Thoracic aorta (tissue), 2 donors: ENCODE measurements at regions not wholly inside any gene's neighbourhood (a gene's known extent, or its start where the extent isn't known, plus 50 kb on each side); places are given as distances from the start of the nearest gene placed in this dataset.
"Not testable (repeated sequence)": the region's sequence is repeated elsewhere in the genome, so short reads cannot be mapped to it uniquely, and the experiment has no call there.

Experiments
- ATAC-seq: fragments of 150-250 bp; one replicate; pipeline ENCODE4 v1.8.0; 2017; ENCODE audit warnings: low read depth; ENCODE audit not compliant: insufficient number of reproducible peaks, low FRiP score
- DNase-seq: peaks from one replicate; pipeline ENCODE4 v3.0.0-alpha.2; 2020; ENCODE audit warnings: low spot score
- H3K27ac ChIP-seq, 2 donors: fragments of 200-600 bp; sonication (generic); 1 replicate in 1 of 2; 2 replicates in 1 of 2; pipeline ENCODE4 v1.5.1; 2016; ENCODE audit warnings: mild to moderate bottlenecking in 2 of 2, moderate library complexity in 2 of 2
- H3K27me3 ChIP-seq: fragments of 200-600 bp; sonication (generic); replicated peaks from 2 replicates; pipeline ENCODE4 v1.6.0; 2016; ENCODE audit warnings: mild to moderate bottlenecking; ENCODE audit not compliant: insufficient read depth
- H3K36me3 ChIP-seq: fragments of 200-600 bp; sonication (generic); one replicate; pipeline ENCODE4 v1.5.1; 2016
- H3K4me1 ChIP-seq, 2 donors: fragments of 200-600 bp; sonication (generic); 1 replicate in 1 of 2; 2 replicates in 1 of 2; pipeline versions ENCODE4 v1.5.1 to v1.6.0; 2016; ENCODE audit warnings: low read depth in 2 of 2, mild to moderate bottlenecking in 1 of 2; ENCODE audit not compliant: control insufficient read depth in 1 of 2
- H3K4me3 ChIP-seq: fragments of 200-600 bp; sonication (generic); 2 replicates; pipeline ENCODE4 v1.5.1; 2016; ENCODE audit warnings: mild to moderate bottlenecking
- H3K9me3 ChIP-seq: fragments of 200-600 bp; sonication (generic); 2 replicates; pipeline ENCODE4 v1.5.1; 2016
- TF ChIP-seq, protein P1 (sequence below): fragments of 200-600 bp; sonication (generic); IDR thresholded peaks from one replicate; pipeline ENCODE4 v1.5.1; 2019; ENCODE audit warnings: antibody characterized with exemption

DNA sequence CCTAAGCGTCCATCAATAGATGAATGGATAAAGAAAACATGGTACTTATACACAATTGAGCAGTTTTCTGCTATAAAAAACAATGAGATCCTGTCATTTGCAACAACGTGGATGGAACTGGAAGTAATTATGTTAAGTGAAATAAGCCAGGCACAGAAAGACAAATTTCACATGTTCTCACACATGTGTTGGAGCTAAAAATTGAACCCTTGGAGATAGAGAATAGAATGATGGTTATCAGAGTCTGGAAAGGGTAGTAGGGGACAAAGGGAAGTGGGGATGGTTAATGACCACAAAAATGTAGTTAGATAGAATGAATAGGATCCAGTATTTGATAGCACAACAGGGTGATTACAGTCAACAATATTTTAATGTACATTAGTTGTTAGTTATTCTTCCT is 1033.5 kb downstream of the HACE1 start:
- H3K4me3 ChIP-seq, result no peak overlapping the region
- TF ChIP-seq, protein P1, sequence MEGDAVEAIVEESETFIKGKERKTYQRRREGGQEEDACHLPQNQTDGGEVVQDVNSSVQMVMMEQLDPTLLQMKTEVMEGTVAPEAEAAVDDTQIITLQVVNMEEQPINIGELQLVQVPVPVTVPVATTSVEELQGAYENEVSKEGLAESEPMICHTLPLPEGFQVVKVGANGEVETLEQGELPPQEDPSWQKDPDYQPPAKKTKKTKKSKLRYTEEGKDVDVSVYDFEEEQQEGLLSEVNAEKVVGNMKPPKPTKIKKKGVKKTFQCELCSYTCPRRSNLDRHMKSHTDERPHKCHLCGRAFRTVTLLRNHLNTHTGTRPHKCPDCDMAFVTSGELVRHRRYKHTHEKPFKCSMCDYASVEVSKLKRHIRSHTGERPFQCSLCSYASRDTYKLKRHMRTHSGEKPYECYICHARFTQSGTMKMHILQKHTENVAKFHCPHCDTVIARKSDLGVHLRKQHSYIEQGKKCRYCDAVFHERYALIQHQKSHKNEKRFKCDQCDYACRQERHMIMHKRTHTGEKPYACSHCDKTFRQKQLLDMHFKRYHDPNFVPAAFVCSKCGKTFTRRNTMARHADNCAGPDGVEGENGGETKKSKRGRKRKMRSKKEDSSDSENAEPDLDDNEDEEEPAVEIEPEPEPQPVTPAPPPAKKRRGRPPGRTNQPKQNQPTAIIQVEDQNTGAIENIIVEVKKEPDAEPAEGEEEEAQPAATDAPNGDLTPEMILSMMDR, result no peak
- no peaks in the 10 kb centered on the region for H3K27me3 ChIP-seq
- H3K9me3 ChIP-seq, result no peaks in the 10 kb centered on the region
- H3K4me1 ChIP-seq, result no peaks in the 10 kb centered on the region
- DNase-seq (no peak), ATAC-seq (no peak)
- no peaks in the 10 kb centered on the region for H3K36me3 ChIP-seq
- H3K27ac ChIP-seq, result no peak overlapping the region

DNA sequence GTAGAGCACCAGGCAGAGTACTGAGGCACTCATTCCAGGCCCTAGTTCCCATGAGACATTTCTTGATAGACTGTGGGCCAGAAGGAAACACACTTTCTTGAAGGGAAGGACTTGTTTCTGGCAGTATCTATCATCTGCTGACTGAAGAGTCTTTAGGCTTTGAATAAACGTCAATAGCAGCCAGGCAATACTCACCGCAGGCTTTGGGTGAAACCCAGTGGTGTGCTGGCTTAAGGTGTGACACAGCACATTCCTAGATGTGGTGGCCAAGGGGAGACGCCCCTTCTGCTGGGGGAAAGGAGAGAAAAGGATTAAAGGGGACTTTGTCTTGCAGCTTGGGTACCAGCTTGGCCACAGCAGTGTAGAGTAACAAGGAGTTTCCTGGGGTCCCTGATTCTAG is 1039.6 kb downstream of the HACE1 start:
- H3K27ac ChIP-seq, result no peak overlapping the region
- no peak for DNase-seq
- TF ChIP-seq, protein P1, result no peak

DNA sequence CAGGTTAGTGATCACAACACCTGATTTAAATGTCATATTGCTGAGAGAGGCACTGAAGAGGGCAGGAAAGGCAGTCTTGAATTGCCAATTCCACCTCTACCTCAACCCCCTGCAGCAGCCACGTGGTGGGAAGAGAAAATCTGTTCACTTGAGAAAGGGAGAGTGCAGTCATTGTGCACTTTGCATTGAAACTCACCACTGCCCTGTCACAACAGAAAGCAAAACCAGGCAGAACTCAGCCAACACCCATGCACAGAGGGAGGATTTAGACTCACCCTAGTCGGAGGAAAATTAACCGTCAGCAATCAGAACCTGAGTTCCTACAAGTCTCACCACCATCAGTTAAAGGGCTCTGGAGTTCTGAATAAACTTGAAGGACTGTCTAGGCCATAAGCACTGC is 1040.2 kb downstream of the HACE1 start:
- Histone ChIP-seq H3K36me3 (no peaks in the 10 kb centered on the region), H3K27me3 (no peaks in the 10 kb centered on the region), H3K9me3 (no peaks in the 10 kb centered on the region), H3K27ac (no peak overlapping the region), H3K4me3 (no peak overlapping the region), H3K4me1 (no peaks in the 10 kb centered on the region)
- ATAC-seq, result no peak
- DNase-seq, result no peak
- TF ChIP-seq, protein P1, result no peak

More for the DNA sequence above, 1039.6 kb downstream of the HACE1 start:
- Histone ChIP-seq H3K27me3 (no peaks in the 10 kb centered on the region), H3K36me3 (no peaks in the 10 kb centered on the region), H3K9me3 (no peaks in the 10 kb centered on the region), H3K4me1 (no peaks in the 10 kb centered on the region), H3K4me3 (no peak overlapping the region)
- no peak for ATAC-seq

DNA sequence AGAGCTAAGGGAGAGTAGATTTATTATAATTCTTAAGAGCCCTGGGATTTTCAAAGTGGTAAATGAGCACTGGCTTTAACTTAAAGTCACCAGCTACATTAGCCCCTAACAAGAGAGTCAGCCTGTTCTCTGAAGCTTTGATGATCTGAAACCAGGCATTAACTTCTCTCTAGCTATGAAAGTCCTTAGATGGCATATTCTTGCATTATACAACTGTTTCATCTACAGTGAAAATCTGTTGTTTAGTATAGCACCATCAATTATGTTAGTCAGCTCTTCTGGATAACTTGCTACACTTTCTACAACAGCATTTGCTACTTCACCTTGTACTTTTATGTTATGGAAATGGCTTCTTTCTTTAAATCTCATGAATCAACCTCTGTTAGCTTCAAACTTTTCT is 1046.7 kb downstream of the HACE1 start:
- H3K4me1 ChIP-seq, result no peaks in the 10 kb centered on the region
- H3K27ac ChIP-seq, result no peak overlapping the region
- no peaks in the 10 kb centered on the region for H3K9me3 ChIP-seq
- TF ChIP-seq, protein P1, result no peak
- ATAC-seq (no peak), DNase-seq (no peak)
- H3K4me3 ChIP-seq, result no peak overlapping the region
- H3K36me3 ChIP-seq, result no peaks in the 10 kb centered on the region
- no peaks in the 10 kb centered on the region for H3K27me3 ChIP-seq

DNA sequence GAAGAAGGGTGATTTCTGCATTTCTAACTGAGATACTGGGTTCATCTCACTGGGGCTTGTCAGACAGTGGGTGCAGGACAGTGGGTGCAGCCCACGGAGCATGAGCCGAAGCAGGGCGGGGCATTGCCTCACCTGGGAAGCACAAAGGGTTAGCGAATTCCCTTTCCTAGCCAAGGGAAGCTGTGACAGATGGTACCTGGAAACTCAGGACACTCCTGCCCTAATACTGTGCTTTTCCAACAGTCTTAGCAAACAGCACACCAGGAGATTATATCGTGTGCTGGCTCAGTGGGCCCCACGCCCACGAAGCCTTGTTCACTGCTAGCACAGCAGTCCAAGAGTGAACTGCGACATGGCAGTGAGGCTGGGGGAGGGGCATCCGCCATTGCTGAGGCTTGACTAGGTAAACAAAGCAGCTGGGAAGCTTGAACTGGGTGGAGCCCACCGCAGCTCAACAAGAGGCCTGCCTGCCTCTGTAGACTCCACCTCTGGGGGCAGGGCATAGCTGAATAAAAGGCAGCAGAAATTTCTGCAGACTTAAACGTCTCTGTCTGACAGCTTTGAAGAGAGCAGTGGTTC is 1057.7 kb downstream of the HACE1 start:
- H3K27me3 ChIP-seq, H3K9me3 ChIP-seq, ATAC-seq, H3K4me3 ChIP-seq, DNase-seq, H3K36me3 ChIP-seq, H3K27ac ChIP-seq, H3K4me1 ChIP-seq: not testable (repeated sequence)

DNA sequence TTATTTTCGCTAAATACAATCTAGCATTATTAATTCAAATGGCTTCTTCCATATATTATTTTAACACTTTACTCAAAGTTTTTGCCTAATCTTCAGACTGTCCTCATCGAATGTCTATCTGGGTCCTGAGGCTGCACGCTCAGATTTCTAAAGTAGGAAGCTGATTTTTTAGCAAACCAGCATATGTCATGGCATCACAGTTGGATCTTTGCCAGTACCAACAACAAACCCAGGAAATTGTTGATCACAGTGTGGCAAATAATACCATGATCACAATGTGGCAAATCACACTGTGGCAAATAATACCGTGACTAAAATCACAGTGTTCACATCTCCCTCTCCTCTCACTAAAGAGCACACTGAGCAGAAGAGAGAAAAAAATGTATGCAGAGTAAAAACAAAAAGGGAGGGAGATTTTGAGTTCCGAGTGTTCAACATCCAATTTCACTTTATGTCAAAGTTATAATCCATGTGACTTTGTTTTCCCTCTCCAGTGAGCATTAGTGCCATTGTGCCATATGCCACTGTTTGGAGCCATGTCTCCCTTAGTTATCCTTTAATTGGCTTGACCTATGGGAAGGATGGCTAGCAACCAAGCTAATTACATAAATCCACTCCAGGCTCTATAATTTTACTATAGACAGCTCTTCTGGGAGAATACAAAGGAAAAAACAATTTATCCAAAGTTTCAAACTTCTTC is 1059.6 kb downstream of the HACE1 start:
- ATAC-seq, result no peak
- DNase-seq, result no peak
- Histone ChIP-seq H3K27ac (no peak overlapping the region), H3K27me3 (no peaks in the 10 kb centered on the region), H3K36me3 (no peaks in the 10 kb centered on the region), H3K4me1 (no peaks in the 10 kb centered on the region), H3K4me3 (no peak overlapping the region), H3K9me3 (no peaks in the 10 kb centered on the region)
- TF ChIP-seq, protein P1, result no peak
